Endothelial cell of umbilical vein (primary cell): ENCODE measurements at regions not wholly inside any gene's neighbourhood (a gene's known extent, or its start where the extent isn't known, plus 50 kb on each side); places are given as distances from the start of the nearest gene placed in this dataset.

Experiments used
- EZH2 ChIP-seq: IDR thresholded peaks from 2 replicates; pipeline ENCODE4 v1.6.1; 2012; ENCODE audit warnings: borderline replicate concordance, low read depth, mild to moderate bottlenecking, moderate library complexity, low read length, inconsistent platforms; ENCODE audit not compliant: severe bottlenecking
- FOS ChIP-seq: IDR thresholded peaks from 2 replicates; pipeline ENCODE4 v1.6.1; 2011; ENCODE audit warnings: mild to moderate bottlenecking, low read length, moderate library complexity, borderline replicate concordance; ENCODE audit not compliant: insufficient read depth
- GATA2 ChIP-seq: IDR thresholded peaks from 2 replicates; pipeline ENCODE4 v1.7.0; 2011; ENCODE audit warnings: low read depth, mild to moderate bottlenecking, moderate library complexity, mixed read lengths, low read length; ENCODE audit not compliant: insufficient read length, insufficient read depth
- JUN ChIP-seq: IDR thresholded peaks from 2 replicates; pipeline ENCODE4 v1.6.1; 2011; ENCODE audit warnings: borderline replicate concordance, low read depth; ENCODE audit not compliant: insufficient read length, insufficient read depth
- MYC ChIP-seq: IDR thresholded peaks from one replicate; pipeline ENCODE4 v1.6.1; 2011; ENCODE audit warnings: mild to moderate bottlenecking, low read depth, low read length
- POLR2A ChIP-seq: IDR thresholded peaks from 2 replicates; pipeline ENCODE4 v1.6.1; 2012; ENCODE audit warnings: low read depth, mild to moderate bottlenecking, control low read depth, low read length
- POLR2AphosphoS5 ChIP-seq: IDR thresholded peaks from 2 replicates; pipeline ENCODE4 v1.6.1; 2012; ENCODE audit warnings: low read depth, mild to moderate bottlenecking, control low read depth, low read length, moderate library complexity; ENCODE audit not compliant: insufficient read depth
- TF ChIP-seq, protein P1 (sequence below), 2 donors: IDR thresholded peaks; 1 replicate in 1 of 2; 2 replicates in 1 of 2; pipeline ENCODE4 v1.5.1; 2011; ENCODE audit warnings: low read length in 2 of 2, mild to moderate bottlenecking in 2 of 2, moderate library complexity in 2 of 2, control low read depth in 1 of 2, inconsistent platforms in 1 of 2, low read depth in 1 of 2; ENCODE audit not compliant: insufficient read depth in 1 of 2; ENCODE audit errors: extremely low read depth in 1 of 2
- TF ChIP-seq, protein P2 (sequence below): IDR thresholded peaks from 2 replicates; pipeline ENCODE4 v1.6.1; 2011; ENCODE audit not compliant: insufficient read depth, insufficient read length

- TF ChIP-seq, protein P1, sequence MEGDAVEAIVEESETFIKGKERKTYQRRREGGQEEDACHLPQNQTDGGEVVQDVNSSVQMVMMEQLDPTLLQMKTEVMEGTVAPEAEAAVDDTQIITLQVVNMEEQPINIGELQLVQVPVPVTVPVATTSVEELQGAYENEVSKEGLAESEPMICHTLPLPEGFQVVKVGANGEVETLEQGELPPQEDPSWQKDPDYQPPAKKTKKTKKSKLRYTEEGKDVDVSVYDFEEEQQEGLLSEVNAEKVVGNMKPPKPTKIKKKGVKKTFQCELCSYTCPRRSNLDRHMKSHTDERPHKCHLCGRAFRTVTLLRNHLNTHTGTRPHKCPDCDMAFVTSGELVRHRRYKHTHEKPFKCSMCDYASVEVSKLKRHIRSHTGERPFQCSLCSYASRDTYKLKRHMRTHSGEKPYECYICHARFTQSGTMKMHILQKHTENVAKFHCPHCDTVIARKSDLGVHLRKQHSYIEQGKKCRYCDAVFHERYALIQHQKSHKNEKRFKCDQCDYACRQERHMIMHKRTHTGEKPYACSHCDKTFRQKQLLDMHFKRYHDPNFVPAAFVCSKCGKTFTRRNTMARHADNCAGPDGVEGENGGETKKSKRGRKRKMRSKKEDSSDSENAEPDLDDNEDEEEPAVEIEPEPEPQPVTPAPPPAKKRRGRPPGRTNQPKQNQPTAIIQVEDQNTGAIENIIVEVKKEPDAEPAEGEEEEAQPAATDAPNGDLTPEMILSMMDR (IDR thresholded peaks at IDR 0.05; ENCODE audit: extremely low read depth in 1 of 2, insufficient read depth in 1 of 2, low read depth in 1 of 2, low read length in 2 of 2): no peak
- TF ChIP-seq EZH2: no peak
- TF ChIP-seq, protein P2, sequence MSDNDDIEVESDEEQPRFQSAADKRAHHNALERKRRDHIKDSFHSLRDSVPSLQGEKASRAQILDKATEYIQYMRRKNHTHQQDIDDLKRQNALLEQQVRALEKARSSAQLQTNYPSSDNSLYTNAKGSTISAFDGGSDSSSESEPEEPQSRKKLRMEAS: no peak
- no peak for TF ChIP-seq JUN
- TF ChIP-seq POLR2A: no peak
- no peak for TF ChIP-seq FOS
- TF ChIP-seq MYC: no peak
- no peak for TF ChIP-seq POLR2AphosphoS5
- TF ChIP-seq GATA2: no peak
These were observed 407.8 kb downstream of the CBLN4 start for GRCh38 chr20:55597526-55597925.
